CD4-positive, alpha-beta T cell treated with Interleukin-15 for 4 hours (primary cell): ENCODE measurements at regions not wholly inside any gene's neighbourhood (a gene's known extent, or its start where the extent isn't known, plus 50 kb on each side); places are given as distances from the start of the nearest gene placed in this dataset.
"Not testable (repeated sequence)": the region's sequence is repeated elsewhere in the genome, so short reads cannot be mapped to it uniquely, and the experiment has no call there.

Source experiments
- DNase-seq: peaks from one replicate; pipeline ENCODE4 v3.0.0-alpha.2; 2020; ENCODE audit warnings: low spot score

GRCh38 chr13:22837980-22838647 is 342.7 kb upstream of the SGCG start:
- no peak for DNase-seq

GRCh38 chr13:22839603-22840530 is 340.9 kb upstream of the SGCG start:
- no peak for DNase-seq

GRCh38 chr13:22846551-22846950 is 334.2 kb upstream of the SGCG start:
- DNase-seq = no peak

- DNase-seq = no peak
Measured at GRCh38 chr13:22848539-22849052, 332.2 kb upstream of the SGCG start.

GRCh38 chr13:22855926-22856325 is 324.9 kb upstream of the SGCG start:
- no peak for DNase-seq

- DNase-seq = not testable (repeated sequence)
Measured at GRCh38 chr13:22858980-22859379, 321.8 kb upstream of the SGCG start.

GRCh38 chr13:22859411-22859810 is 321.4 kb upstream of the SGCG start:
- not testable (repeated sequence) for DNase-seq

- DNase-seq = no peak
Measured at GRCh38 chr13:22861958-22862466, 318.8 kb upstream of the SGCG start.

- DNase-seq = no peak
Measured at GRCh38 chr13:22862478-22862877, 318.3 kb upstream of the SGCG start.

GRCh38 chr13:22866221-22866620 is 314.6 kb upstream of the SGCG start:
- DNase-seq = no peak

- no peak for DNase-seq
Measured at GRCh38 chr13:22871231-22871630, 309.5 kb upstream of the SGCG start.

- no peak for DNase-seq
Measured at GRCh38 chr13:22874839-22875238, 305.9 kb upstream of the SGCG start.

GRCh38 chr13:22877421-22877820 is 303.4 kb upstream of the SGCG start:
- no peak for DNase-seq

- no peak for DNase-seq
Measured at GRCh38 chr13:22880741-22881720, 299.7 kb upstream of the SGCG start.

- DNase-seq = not testable (repeated sequence)
Measured at GRCh38 chr13:22881721-22882608, 298.8 kb upstream of the SGCG start.

GRCh38 chr13:22883262-22883840 is 297.4 kb upstream of the SGCG start:
- no peak for DNase-seq

GRCh38 chr13:22883956-22884355 is 296.8 kb upstream of the SGCG start:
- DNase-seq = no peak

GRCh38 chr13:22886061-22886460 is 294.7 kb upstream of the SGCG start:
- DNase-seq = not testable (repeated sequence)

- not testable (repeated sequence) for DNase-seq
Measured at GRCh38 chr13:22889376-22889775, 291.4 kb upstream of the SGCG start.

- no peak for DNase-seq
Measured at GRCh38 chr13:22893204-22893603, 287.6 kb upstream of the SGCG start.
